Liver (tissue), 8 donors: ENCODE measurements at regions not wholly inside any gene's neighbourhood (a gene's known extent, or its start where the extent isn't known, plus 50 kb on each side); places are given as distances from the start of the nearest gene placed in this dataset.

Experiments used
- DNase-seq: peaks from one replicate; pipeline ENCODE4 v3.0.0-alpha.2; 2017; ENCODE audit warnings: low spot score
- H3K27ac ChIP-seq, 2 donors: one replicate each; pipeline ENCODE4 v1.7.0; 2013; ENCODE audit warnings: inconsistent platforms in 2 of 2, low read length in 2 of 2, control low read depth in 1 of 2, low read depth in 1 of 2, mild to moderate bottlenecking in 1 of 2
- H3K27me3 ChIP-seq, 4 donors: one replicate each; pipeline versions ENCODE4 v1.6.1 to v1.7.0; 2013; ENCODE audit warnings: low read length in 3 of 4, inconsistent platforms in 1 of 4, mild to moderate bottlenecking in 1 of 4, moderate library complexity in 1 of 4; ENCODE audit not compliant: control insufficient read depth in 4 of 4, insufficient read depth in 4 of 4
- H3K36me3 ChIP-seq, 4 donors: one replicate each; pipeline versions ENCODE4 v1.6.1 to v1.7.0; 2013; ENCODE audit warnings: low read length in 3 of 4, mild to moderate bottlenecking in 3 of 4, low read depth in 1 of 4, moderate library complexity in 1 of 4; ENCODE audit not compliant: control insufficient read depth in 4 of 4, insufficient read depth in 3 of 4
- H3K4me1 ChIP-seq, 4 donors: one replicate each; pipeline versions ENCODE4 v1.6.1 to v1.7.0; 2013; ENCODE audit warnings: low read length in 3 of 4, mild to moderate bottlenecking in 3 of 4, moderate library complexity in 1 of 4; ENCODE audit not compliant: control insufficient read depth in 4 of 4, insufficient read depth in 4 of 4
- H3K4me3 ChIP-seq, 3 donors: one replicate each; pipeline versions ENCODE4 v1.6.1 to v1.7.0; 2013; ENCODE audit warnings: low read length in 3 of 3, control low read depth in 1 of 3, low read depth in 1 of 3, mild to moderate bottlenecking in 1 of 3
- H3K9ac ChIP-seq, 2 donors: one replicate each; pipeline ENCODE4 v1.7.0; 2013; ENCODE audit warnings: low read length in 2 of 2, mild to moderate bottlenecking in 2 of 2, moderate library complexity in 2 of 2, control low read depth in 1 of 2, low read depth in 1 of 2
- H3K9me3 ChIP-seq, 4 donors: one replicate each; pipeline versions ENCODE4 v1.6.1 to v1.7.0; 2013; ENCODE audit warnings: low read length in 3 of 4; ENCODE audit not compliant: control insufficient read depth in 4 of 4
- EGR1 ChIP-seq, 2 donors: IDR thresholded peaks; 2 replicates each; pipeline ENCODE4 v1.6.1; 2016 to 2018; ENCODE audit warnings: antibody characterized with exemption in 2 of 2, low read depth in 2 of 2
- FOXA1 ChIP-seq: IDR thresholded peaks from 2 replicates; pipeline ENCODE4 v1.6.1; 2016; ENCODE audit warnings: antibody characterized with exemption
- FOXA2 ChIP-seq: IDR thresholded peaks from 2 replicates; pipeline ENCODE4 v1.6.1; 2016; ENCODE audit warnings: antibody characterized with exemption
- GABPA ChIP-seq, 2 donors: IDR thresholded peaks in 1 of 2; conservative IDR thresholded peaks in 1 of 2; 2 replicates each; pipeline ENCODE4 v1.6.1; 2016; ENCODE audit warnings: antibody characterized with exemption in 2 of 2, mild to moderate bottlenecking in 1 of 2, moderate library complexity in 1 of 2
- HNF4A ChIP-seq, 2 donors: conservative IDR thresholded peaks; 2 replicates each; pipeline ENCODE4 v1.6.1; 2016; ENCODE audit warnings: antibody characterized with exemption in 2 of 2, mild to moderate bottlenecking in 2 of 2
- HNF4G ChIP-seq: IDR thresholded peaks from 2 replicates; pipeline ENCODE4 v1.6.1; 2016; ENCODE audit warnings: antibody characterized with exemption
- JUND ChIP-seq, 2 donors: IDR thresholded peaks; 2 replicates each; pipeline ENCODE4 v1.6.1; 2016; ENCODE audit warnings: antibody characterized with exemption in 2 of 2
- RAD21 ChIP-seq, 2 donors: IDR thresholded peaks; 2 replicates each; pipeline ENCODE4 v1.6.1; 2016; ENCODE audit warnings: antibody characterized with exemption in 2 of 2, mild to moderate bottlenecking in 2 of 2
- SP1 ChIP-seq: IDR thresholded peaks from 2 replicates; pipeline ENCODE4 v1.6.1; 2018; ENCODE audit warnings: antibody characterized with exemption, mild to moderate bottlenecking
- TAF1 ChIP-seq: conservative IDR thresholded peaks from 2 replicates; pipeline ENCODE4 v1.6.1; 2016; ENCODE audit warnings: antibody characterized with exemption, mild to moderate bottlenecking
- YY1 ChIP-seq: IDR thresholded peaks from 2 replicates; pipeline ENCODE4 v1.6.1; 2016; ENCODE audit warnings: antibody characterized with exemption, mild to moderate bottlenecking
- WGBS: extraction: QIAGEN DNeasy Blood & Tissue Kit; methylation state at CpG from one replicate; pipeline ENCODE4 v1.1.7; 2013; 5-methylcytosine and 5-hydroxymethylcytosine counted together
- TF ChIP-seq, protein P1 (sequence below): IDR thresholded peaks from 2 replicates; pipeline ENCODE4 v1.6.1; 2016; ENCODE audit warnings: antibody characterized with exemption
- TF ChIP-seq, protein P2 (sequence below): fragments of 150-350 bp; IDR thresholded peaks from 2 replicates; pipeline ENCODE4 v1.5.1; 2017; ENCODE audit warnings: improper control_type of control experiment, low read depth, low read length; ENCODE audit not compliant: missing input control
- TF ChIP-seq, protein P3 (sequence below): IDR thresholded peaks from 2 replicates; pipeline ENCODE4 v1.6.1; 2016; ENCODE audit warnings: antibody characterized with exemption
- TF ChIP-seq, protein P4 (sequence below): IDR thresholded peaks from 2 replicates; pipeline ENCODE4 v1.6.1; 2016; ENCODE audit warnings: antibody characterized with exemption
- TF ChIP-seq, protein P5 (sequence below): IDR thresholded peaks from 2 replicates; pipeline ENCODE4 v1.6.1; 2016; ENCODE audit warnings: antibody characterized with exemption, mild to moderate bottlenecking
- donor health status: healthy.
- donor health status: healthy.
- donor health status: healthy.
- donor health status: healthy.
- donor health status: healthy.

DNA sequence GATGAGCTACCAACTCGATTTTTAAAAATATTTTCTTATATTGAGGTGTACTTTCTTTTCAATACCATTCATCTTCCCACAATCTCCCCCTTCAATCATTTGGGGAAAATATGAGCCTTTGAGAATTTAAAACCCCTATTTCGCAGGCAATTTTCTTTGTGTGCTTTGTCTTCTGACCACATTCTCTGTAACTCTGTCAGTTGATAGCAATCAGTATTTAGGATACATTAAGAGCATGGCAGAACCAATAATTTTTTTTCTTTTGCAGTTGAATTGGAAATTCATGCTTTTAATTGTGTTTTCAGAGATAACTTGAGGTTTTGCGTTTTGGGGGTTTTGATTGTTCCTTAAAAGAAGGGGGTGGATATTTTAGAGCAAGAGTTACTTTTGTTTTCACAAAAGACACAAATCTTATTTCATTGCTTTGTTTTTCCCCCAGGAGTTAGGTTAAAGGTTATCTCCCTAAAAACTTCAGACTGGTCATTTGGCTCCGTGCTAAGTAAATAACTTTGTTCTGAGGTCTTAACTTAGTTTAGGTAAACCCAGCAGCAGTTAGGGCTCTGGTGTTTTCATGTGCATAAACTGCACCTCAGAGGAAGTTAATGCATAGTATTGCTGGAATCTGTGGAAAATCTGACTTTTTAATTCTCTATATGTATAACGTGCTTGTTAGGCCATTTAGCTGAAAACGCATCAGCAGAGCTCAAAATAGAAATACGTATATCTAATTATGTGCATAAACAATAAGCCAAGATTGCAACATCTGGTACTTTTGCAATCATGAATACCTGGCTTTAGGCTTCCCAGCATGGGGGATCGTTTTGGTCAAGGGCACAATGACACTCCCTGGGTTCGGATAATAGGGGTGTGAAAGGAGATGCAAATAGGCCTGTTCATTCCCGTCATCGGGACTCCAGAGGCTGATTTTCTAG lies 676.4 kb upstream of the ANKRD30A start (continued):
- TF ChIP-seq, protein P1, sequence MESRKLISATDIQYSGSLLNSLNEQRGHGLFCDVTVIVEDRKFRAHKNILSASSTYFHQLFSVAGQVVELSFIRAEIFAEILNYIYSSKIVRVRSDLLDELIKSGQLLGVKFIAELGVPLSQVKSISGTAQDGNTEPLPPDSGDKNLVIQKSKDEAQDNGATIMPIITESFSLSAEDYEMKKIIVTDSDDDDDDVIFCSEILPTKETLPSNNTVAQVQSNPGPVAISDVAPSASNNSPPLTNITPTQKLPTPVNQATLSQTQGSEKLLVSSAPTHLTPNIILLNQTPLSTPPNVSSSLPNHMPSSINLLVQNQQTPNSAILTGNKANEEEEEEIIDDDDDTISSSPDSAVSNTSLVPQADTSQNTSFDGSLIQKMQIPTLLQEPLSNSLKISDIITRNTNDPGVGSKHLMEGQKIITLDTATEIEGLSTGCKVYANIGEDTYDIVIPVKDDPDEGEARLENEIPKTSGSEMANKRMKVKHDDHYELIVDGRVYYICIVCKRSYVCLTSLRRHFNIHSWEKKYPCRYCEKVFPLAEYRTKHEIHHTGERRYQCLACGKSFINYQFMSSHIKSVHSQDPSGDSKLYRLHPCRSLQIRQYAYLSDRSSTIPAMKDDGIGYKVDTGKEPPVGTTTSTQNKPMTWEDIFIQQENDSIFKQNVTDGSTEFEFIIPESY: no peak

DNA sequence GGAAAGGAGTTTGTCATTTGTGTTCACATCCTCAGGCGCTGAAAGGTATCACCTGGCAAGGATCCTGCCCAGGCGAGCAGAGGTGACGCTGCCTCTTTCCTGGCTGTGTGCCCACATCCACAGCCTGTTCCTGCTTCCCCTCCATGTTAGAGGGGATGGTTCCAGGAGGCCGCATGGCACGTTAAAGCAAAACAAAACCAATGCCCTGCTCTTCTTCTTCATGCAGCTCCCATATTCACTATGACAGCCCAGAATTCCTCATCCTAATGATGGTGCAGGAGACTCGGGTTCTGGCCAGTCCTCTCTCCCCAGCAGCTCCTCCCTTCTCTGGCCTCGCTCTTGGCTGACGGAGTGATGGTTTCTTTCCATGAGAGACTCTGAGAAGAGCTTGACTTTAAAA lies 678.5 kb upstream of the ANKRD30A start:
- Histone ChIP-seq H3K9ac (no peak overlapping the region), H3K36me3 (no peaks in the 10 kb centered on the region), H3K27ac (no peak overlapping the region), H3K27me3 (no peaks in the 10 kb centered on the region), H3K4me3 (no peak overlapping the region), H3K9me3 (peaks cover 0 to 3% (median 0%) of the 10 kb centered on the region in 4 donors), H3K4me1 (no peaks in the 10 kb centered on the region)
- TF ChIP-seq HNF4A (conservative IDR thresholded peaks at IDR 0.05): no peak
- TF ChIP-seq EGR1 (IDR thresholded peaks at IDR 0.05; ENCODE audit: low read depth in 2 of 2): no peak
- TF ChIP-seq GABPA (IDR thresholded peaks at IDR 0.05 in 1 of 2, conservative IDR thresholded peaks at IDR 0.05 in 1 of 2): no peak
- TF ChIP-seq, protein P2, sequence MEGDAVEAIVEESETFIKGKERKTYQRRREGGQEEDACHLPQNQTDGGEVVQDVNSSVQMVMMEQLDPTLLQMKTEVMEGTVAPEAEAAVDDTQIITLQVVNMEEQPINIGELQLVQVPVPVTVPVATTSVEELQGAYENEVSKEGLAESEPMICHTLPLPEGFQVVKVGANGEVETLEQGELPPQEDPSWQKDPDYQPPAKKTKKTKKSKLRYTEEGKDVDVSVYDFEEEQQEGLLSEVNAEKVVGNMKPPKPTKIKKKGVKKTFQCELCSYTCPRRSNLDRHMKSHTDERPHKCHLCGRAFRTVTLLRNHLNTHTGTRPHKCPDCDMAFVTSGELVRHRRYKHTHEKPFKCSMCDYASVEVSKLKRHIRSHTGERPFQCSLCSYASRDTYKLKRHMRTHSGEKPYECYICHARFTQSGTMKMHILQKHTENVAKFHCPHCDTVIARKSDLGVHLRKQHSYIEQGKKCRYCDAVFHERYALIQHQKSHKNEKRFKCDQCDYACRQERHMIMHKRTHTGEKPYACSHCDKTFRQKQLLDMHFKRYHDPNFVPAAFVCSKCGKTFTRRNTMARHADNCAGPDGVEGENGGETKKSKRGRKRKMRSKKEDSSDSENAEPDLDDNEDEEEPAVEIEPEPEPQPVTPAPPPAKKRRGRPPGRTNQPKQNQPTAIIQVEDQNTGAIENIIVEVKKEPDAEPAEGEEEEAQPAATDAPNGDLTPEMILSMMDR: no peak
- TF ChIP-seq, protein P1: no peak
- TF ChIP-seq, protein P3, sequence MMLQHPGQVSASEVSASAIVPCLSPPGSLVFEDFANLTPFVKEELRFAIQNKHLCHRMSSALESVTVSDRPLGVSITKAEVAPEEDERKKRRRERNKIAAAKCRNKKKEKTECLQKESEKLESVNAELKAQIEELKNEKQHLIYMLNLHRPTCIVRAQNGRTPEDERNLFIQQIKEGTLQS: no peak
- no peak for DNase-seq
- 78% methylated on average over 8 of the region's 8 CpGs for WGBS

DNA sequence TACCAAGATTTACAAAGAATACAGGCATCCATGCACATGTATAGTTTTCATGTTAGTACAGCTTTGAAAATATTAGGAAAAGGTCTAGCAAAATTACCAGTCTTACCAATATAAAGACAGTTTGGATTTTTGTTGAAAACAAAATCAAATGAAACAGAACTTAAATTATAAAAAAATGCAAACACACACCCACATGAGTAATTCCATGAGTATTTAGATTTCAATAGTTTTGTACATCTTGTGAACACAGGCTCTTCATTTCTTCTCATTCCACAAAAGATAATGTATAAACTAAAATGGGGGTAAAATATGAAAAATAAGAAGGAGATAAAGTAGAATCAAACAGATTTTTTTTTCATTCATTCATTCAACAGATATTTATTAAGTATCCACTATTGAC lies 682.2 kb upstream of the ANKRD30A start:
- no peak overlapping the region for H3K27ac ChIP-seq
- DNase-seq: no peak
- peaks cover 0 to 3% (median 0%) of the 10 kb centered on the region in 4 donors for H3K9me3 ChIP-seq
- no peaks in the 10 kb centered on the region for H3K36me3 ChIP-seq
- H3K4me1 ChIP-seq: no peaks in the 10 kb centered on the region
- no peaks in the 10 kb centered on the region for H3K27me3 ChIP-seq
- no peak overlapping the region for H3K4me3 ChIP-seq
- H3K9ac ChIP-seq: no peak overlapping the region
- TF ChIP-seq FOXA2 (no peak), RAD21 (IDR thresholded peaks at IDR 0.05) (no peak), JUND (IDR thresholded peaks at IDR 0.05) (no peak), TAF1 (no peak), HNF4G (no peak), FOXA1 (no peak), GABPA (IDR thresholded peaks at IDR 0.05 in 1 of 2, conservative IDR thresholded peaks at IDR 0.05 in 1 of 2) (no peak), YY1 (no peak), HNF4A (conservative IDR thresholded peaks at IDR 0.05) (no peak), SP1 (no peak)
- TF ChIP-seq, protein P3: no peak
- TF ChIP-seq, protein P1: no peak
- TF ChIP-seq, protein P4, sequence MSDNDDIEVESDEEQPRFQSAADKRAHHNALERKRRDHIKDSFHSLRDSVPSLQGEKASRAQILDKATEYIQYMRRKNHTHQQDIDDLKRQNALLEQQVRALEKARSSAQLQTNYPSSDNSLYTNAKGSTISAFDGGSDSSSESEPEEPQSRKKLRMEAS: no peak
- TF ChIP-seq, protein P5, sequence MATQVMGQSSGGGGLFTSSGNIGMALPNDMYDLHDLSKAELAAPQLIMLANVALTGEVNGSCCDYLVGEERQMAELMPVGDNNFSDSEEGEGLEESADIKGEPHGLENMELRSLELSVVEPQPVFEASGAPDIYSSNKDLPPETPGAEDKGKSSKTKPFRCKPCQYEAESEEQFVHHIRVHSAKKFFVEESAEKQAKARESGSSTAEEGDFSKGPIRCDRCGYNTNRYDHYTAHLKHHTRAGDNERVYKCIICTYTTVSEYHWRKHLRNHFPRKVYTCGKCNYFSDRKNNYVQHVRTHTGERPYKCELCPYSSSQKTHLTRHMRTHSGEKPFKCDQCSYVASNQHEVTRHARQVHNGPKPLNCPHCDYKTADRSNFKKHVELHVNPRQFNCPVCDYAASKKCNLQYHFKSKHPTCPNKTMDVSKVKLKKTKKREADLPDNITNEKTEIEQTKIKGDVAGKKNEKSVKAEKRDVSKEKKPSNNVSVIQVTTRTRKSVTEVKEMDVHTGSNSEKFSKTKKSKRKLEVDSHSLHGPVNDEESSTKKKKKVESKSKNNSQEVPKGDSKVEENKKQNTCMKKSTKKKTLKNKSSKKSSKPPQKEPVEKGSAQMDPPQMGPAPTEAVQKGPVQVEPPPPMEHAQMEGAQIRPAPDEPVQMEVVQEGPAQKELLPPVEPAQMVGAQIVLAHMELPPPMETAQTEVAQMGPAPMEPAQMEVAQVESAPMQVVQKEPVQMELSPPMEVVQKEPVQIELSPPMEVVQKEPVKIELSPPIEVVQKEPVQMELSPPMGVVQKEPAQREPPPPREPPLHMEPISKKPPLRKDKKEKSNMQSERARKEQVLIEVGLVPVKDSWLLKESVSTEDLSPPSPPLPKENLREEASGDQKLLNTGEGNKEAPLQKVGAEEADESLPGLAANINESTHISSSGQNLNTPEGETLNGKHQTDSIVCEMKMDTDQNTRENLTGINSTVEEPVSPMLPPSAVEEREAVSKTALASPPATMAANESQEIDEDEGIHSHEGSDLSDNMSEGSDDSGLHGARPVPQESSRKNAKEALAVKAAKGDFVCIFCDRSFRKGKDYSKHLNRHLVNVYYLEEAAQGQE: no peak
